ENCODE measurements at regions not wholly inside any gene's neighbourhood (a gene's known extent, or its start where the extent isn't known, plus 50 kb on each side); places are given as distances from the start of the nearest gene placed in this dataset.

- ChIA-PET CTCF (no interaction called here), RAD21 (ENCODE audit: low non-redundant PET in 1 of 2, low total read pairs in 2 of 2, uncharacterized antibody in 2 of 2, unreplicated experiment in 2 of 2) (no interaction called here), POLR2A (no interaction called here)
- Histone ChIP-seq H4K20me1 (ENCODE audit: insufficient read depth) (no peaks in the 10 kb centered on the region), H3K4me3 (replicated peaks in 1 of 2; ENCODE audit: low read depth in 1 of 2, low read length in 2 of 2) (no peak overlapping the region), H3K4me2 (ENCODE audit: low read length) (no peak overlapping the region), H3K9ac (ENCODE audit: low read length) (no peak overlapping the region), H3K9me2 (ENCODE audit: insufficient read depth) (no peaks in the 10 kb centered on the region), H3K27ac (ENCODE audit: low read depth, low read length) (no peak overlapping the region), H3K27me3 (ENCODE audit: insufficient read depth, low read length) (no peaks in the 10 kb centered on the region), H2AFZ (ENCODE audit: low read depth, low read length, poor library complexity, severe bottlenecking) (no peak overlapping the region), H3K9me3 (ENCODE audit: control insufficient read depth in 1 of 2, insufficient read depth in 1 of 2, low read depth in 1 of 2, low read length in 2 of 2) (no peaks in the 10 kb centered on the region), H3K4me1 (ENCODE audit: control insufficient read depth in 1 of 2, insufficient read depth in 2 of 2, low read length in 2 of 2) (no peaks in the 10 kb centered on the region), H3K79me2 (ENCODE audit: insufficient read depth, low read length) (no peaks in the 10 kb centered on the region), H3K36me3 (ENCODE audit: control insufficient read depth in 1 of 2, insufficient read depth in 2 of 2, low read length in 2 of 2) (no peaks in the 10 kb centered on the region)
- intact Hi-C loops (cut with micrococcal nuclease): no loop called here
- ATAC-seq (no peak), DNase-seq (ENCODE audit: low read depth, low spot score) (no peak)
- TF ChIP-seq POLR2AphosphoS5 (IDR thresholded peaks at IDR 0.05; ENCODE audit: low read depth, low read length) (no peak), FOSL1 (IDR thresholded peaks at IDR 0.05; ENCODE audit: low read depth) (no peak), REST (IDR thresholded peaks at IDR 0.05; ENCODE audit: low read depth) (no peak), EZH2 (IDR thresholded peaks at IDR 0.05) (no peak), RAD21 (IDR thresholded peaks at IDR 0.05; ENCODE audit: low read depth) (no peak), CTCF (IDR thresholded peaks at IDR 0.05 in 2 of 3, conservative IDR thresholded peaks at IDR 0.05 in 1 of 3; ENCODE audit: borderline replicate concordance in 1 of 3, insufficient read depth in 1 of 3, low read depth in 2 of 3, low read length in 2 of 3) (no peak), POLR2A (IDR thresholded peaks at IDR 0.05; ENCODE audit: borderline replicate concordance, extremely low read depth, insufficient read depth, insufficient read length) (no peak), EGR1 (IDR thresholded peaks at IDR 0.05; ENCODE audit: low read depth) (no peak), EZH2phosphoT487 (IDR thresholded peaks at IDR 0.05; ENCODE audit: borderline replicate concordance) (no peak), ZNF274 (IDR thresholded peaks at IDR 0.05; ENCODE audit: low read depth, low read length) (no peak), CEBPB (IDR thresholded peaks at IDR 0.05; ENCODE audit: low read depth) (no peak)
- BruUV-seq (replicated peaks): no TSS peak
These were observed 277.0 kb upstream of the EDA2R start for GRCh38 chrX:66915893-66916292.

Data from HCT116 (cell line).